ENCODE measurements at regions not wholly inside any gene's neighbourhood (a gene's known extent, or its start where the extent isn't known, plus 50 kb on each side); places are given as distances from the start of the nearest gene placed in this dataset.

GRCh38 chr5:171607863-171608262, 177.8 kb upstream of the SMIM23 start:
- DNase-seq: no peak

- DNase-seq: no peak
Observed at GRCh38 chr5:171609806-171610452, 175.7 kb upstream of the SMIM23 start.

GRCh38 chr5:171610686-171611085, 174.9 kb upstream of the SMIM23 start:
- no peak for DNase-seq

- no peak for DNase-seq
Observed at GRCh38 chr5:171612749-171613148, 172.9 kb upstream of the SMIM23 start.

GRCh38 chr5:171614511-171614910, 171.1 kb upstream of the SMIM23 start:
- no peak for DNase-seq

GRCh38 chr5:171614971-171615653, 170.5 kb upstream of the SMIM23 start:
- no peak for DNase-seq

GRCh38 chr5:171615705-171616640, 169.6 kb upstream of the SMIM23 start:
- DNase-seq: no peak

- DNase-seq: no peak
Observed at GRCh38 chr5:171617266-171617665, 168.4 kb upstream of the SMIM23 start.

- no peak for DNase-seq
Observed at GRCh38 chr5:171617817-171618591, 167.6 kb upstream of the SMIM23 start.

- DNase-seq: no peak
Observed at GRCh38 chr5:171619196-171619595, 166.4 kb upstream of the SMIM23 start.

GRCh38 chr5:171619744-171620143, 165.9 kb upstream of the SMIM23 start:
- DNase-seq: no peak

- no peak for DNase-seq
Observed at GRCh38 chr5:171622010-171622409, 163.6 kb upstream of the SMIM23 start.

GRCh38 chr5:171623107-171623506, 162.5 kb upstream of the SMIM23 start:
- no peak for DNase-seq

GRCh38 chr5:171623551-171624097, 162.0 kb upstream of the SMIM23 start:
- DNase-seq: no peak

GRCh38 chr5:171624396-171624795, 161.2 kb upstream of the SMIM23 start:
- no peak for DNase-seq

GRCh38 chr5:171625646-171626045, 160.0 kb upstream of the SMIM23 start:
- DNase-seq: no peak

GRCh38 chr5:171627936-171628632, 157.5 kb upstream of the SMIM23 start:
- no peak for DNase-seq

- DNase-seq: no peak
Observed at GRCh38 chr5:171628633-171628974, 157.0 kb upstream of the SMIM23 start.

- DNase-seq: no peak
Observed at GRCh38 chr5:171629221-171629620, 156.4 kb upstream of the SMIM23 start.

- DNase-seq: no peak
Observed at GRCh38 chr5:171629628-171630349, 155.8 kb upstream of the SMIM23 start.

Measured in hippocampal formation (tissue), 2 donors.